Bronchial epithelial cell (primary cell): ENCODE measurements at regions not wholly inside any gene's neighbourhood (a gene's known extent, or its start where the extent isn't known, plus 50 kb on each side); places are given as distances from the start of the nearest gene placed in this dataset.

Experiments used
- DNase-seq: peaks from one replicate; pipeline ENCODE4 v3.0.0-alpha.2; 2010; ENCODE audit warnings: low read depth
- FAIRE-seq: peaks from 2 replicates; lab custom pipeline; 2011; peaks lifted over from hg19 to GRCh38; lab: Jason Lieb, UNC
- H3K27me3 ChIP-seq: 2 replicates; pipeline ENCODE4 v1.5.1; 2011; ENCODE audit warnings: low read length; ENCODE audit not compliant: control insufficient read depth, insufficient read depth
- H3K36me3 ChIP-seq: 2 replicates; pipeline ENCODE4 v1.5.1; 2011; ENCODE audit warnings: low read length; ENCODE audit not compliant: control insufficient read depth, insufficient read depth
- H3K4me3 ChIP-seq: 2 replicates; pipeline ENCODE4 v1.5.1; 2011; ENCODE audit warnings: mild to moderate bottlenecking, low read depth, low read length, control low read depth
- TF ChIP-seq, protein P1 (sequence below): IDR thresholded peaks from 2 replicates; pipeline ENCODE4 v1.5.1; 2011; ENCODE audit warnings: mild to moderate bottlenecking, moderate library complexity, low read length, control low read depth, inconsistent platforms; ENCODE audit not compliant: insufficient read depth, severe bottlenecking

DNA sequence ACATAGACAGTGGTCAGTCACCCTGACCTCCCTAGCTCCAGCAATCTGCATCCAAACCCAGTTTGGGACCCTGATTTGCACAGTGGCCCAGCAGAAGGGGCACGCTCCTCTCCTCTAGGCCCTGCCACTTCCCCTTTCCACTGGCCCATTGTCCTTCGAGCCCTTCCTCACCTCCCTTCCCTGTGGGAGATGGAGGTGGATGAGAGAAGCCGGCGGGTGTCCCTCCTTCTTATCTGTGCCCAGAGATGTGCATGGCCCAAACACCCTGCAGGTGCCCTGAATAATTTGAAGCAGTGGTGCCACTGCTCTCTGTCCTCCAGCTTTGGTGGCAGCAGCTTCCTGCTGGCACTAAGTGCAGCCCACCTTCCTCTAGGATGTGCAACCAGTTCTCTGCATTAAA is 140.0 kb downstream of the BARX1 start:
- TF ChIP-seq, protein P1, sequence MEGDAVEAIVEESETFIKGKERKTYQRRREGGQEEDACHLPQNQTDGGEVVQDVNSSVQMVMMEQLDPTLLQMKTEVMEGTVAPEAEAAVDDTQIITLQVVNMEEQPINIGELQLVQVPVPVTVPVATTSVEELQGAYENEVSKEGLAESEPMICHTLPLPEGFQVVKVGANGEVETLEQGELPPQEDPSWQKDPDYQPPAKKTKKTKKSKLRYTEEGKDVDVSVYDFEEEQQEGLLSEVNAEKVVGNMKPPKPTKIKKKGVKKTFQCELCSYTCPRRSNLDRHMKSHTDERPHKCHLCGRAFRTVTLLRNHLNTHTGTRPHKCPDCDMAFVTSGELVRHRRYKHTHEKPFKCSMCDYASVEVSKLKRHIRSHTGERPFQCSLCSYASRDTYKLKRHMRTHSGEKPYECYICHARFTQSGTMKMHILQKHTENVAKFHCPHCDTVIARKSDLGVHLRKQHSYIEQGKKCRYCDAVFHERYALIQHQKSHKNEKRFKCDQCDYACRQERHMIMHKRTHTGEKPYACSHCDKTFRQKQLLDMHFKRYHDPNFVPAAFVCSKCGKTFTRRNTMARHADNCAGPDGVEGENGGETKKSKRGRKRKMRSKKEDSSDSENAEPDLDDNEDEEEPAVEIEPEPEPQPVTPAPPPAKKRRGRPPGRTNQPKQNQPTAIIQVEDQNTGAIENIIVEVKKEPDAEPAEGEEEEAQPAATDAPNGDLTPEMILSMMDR: no peak
- FAIRE-seq: no peak
- peaks cover 2% of the 10 kb centered on the region for H3K27me3 ChIP-seq
- H3K4me3 ChIP-seq: no peak overlapping the region
- no peaks in the 10 kb centered on the region for H3K36me3 ChIP-seq
- DNase-seq: no peak

DNA sequence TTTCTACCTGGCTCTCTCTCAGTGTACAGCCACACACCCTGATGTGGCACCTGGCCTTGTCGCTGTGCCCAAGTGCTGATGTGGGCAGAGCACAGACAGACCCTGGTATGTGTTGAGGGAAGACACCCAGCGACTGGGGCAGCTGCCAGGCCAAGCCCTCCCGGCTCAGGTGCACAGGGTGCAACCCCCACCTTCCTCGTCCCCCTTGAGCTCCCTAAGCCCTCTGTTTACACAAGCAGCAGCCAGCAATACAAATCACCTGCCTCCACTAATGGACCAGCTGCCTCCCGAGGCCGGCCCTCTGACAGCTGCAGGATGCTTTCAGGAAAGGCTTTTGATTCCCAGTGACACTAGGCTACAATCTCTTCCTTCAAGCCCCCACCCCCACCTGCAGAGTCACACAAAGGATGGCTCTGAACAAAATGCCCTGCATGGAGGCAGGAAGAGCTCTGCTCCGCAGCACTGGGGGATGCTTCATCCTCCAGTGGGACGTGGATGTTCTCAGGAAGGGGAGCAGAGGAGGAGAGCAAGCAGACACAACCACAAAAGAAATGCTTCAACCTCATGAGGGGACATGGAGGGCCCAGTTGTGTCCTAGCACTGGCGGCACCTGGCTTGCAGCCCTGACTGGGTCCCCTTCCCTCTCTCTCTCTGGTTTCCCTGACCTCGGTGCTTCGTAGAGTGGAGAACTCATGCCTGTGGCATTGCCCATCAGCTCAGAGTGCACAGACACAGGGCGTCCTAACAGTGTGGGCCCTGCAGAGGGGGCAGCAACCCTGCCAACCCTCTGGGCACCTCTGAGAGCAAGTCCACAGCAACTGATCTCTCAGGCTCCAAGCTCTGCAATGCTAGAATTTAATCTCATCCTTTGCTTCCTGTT is 140.8 kb downstream of the BARX1 start:
- Histone ChIP-seq H3K4me3 (no peak overlapping the region), H3K36me3 (no peaks in the 10 kb centered on the region), H3K27me3 (peaks cover 2% of the 10 kb centered on the region)
- TF ChIP-seq, protein P1: no peak
- DNase-seq (no peak), FAIRE-seq (no peak)

DNA sequence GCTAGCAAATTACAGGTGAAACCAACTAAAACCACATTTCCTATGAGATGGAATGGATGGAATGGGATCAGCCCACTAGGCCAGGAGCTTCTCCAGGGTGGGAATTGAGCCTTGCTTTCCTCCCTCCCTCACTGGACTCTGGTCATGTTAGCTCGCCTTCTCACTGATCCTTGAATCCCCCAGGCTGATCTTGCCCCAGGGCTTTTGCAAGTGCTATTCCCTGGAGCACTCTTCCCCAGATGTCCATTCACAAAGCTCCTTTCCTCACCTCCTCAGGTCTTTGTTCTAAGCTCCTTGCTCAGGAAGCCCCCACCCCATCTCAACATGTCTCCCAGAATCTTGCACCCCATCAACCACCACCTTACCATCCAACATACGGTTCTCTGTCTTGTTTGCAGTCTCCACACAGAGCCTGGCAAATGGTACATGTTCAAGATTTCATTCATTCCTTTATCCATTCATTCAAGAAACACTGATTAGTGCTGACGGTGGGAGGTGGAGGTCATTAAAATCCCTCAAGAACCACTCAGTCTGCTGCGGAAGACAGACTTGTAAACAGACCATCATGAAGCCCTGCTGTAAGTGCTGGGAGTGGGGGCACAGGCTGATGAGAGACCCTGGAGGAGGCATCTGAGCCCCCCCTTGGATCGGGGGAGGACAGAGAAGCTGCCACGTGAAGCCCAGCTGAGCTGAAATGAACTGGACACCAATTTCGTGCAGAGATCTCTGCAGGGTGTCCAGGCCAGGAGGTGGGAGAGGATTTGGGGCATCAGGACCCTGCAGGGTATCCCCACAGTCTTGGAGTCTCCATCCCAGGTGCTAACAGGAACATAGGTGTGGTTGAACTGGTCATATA is 141.7 kb downstream of the BARX1 start:
- no peak for DNase-seq
- Histone ChIP-seq H3K36me3 (no peaks in the 10 kb centered on the region), H3K27me3 (peaks cover 2% of the 10 kb centered on the region), H3K4me3 (no peak overlapping the region)
- no peak for FAIRE-seq
- TF ChIP-seq, protein P1: no peak

DNA sequence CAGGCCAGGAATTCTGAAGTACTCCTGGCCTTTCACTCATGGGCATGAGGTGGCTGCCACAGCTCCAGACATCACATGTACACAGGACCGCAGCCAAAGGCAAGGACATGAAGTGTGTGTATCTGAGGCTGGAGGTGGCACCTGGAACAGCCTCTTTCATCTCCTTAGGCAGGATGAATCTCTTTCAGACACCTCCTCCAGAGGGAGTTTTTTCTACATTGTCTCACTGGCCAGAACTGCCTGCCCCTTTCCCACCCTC is 142.8 kb downstream of the BARX1 start:
- TF ChIP-seq, protein P1: no peak
- Histone ChIP-seq H3K36me3 (no peaks in the 10 kb centered on the region), H3K27me3 (peaks cover 2% of the 10 kb centered on the region), H3K4me3 (no peak overlapping the region)
- no peak for DNase-seq
- FAIRE-seq: no peak

DNA sequence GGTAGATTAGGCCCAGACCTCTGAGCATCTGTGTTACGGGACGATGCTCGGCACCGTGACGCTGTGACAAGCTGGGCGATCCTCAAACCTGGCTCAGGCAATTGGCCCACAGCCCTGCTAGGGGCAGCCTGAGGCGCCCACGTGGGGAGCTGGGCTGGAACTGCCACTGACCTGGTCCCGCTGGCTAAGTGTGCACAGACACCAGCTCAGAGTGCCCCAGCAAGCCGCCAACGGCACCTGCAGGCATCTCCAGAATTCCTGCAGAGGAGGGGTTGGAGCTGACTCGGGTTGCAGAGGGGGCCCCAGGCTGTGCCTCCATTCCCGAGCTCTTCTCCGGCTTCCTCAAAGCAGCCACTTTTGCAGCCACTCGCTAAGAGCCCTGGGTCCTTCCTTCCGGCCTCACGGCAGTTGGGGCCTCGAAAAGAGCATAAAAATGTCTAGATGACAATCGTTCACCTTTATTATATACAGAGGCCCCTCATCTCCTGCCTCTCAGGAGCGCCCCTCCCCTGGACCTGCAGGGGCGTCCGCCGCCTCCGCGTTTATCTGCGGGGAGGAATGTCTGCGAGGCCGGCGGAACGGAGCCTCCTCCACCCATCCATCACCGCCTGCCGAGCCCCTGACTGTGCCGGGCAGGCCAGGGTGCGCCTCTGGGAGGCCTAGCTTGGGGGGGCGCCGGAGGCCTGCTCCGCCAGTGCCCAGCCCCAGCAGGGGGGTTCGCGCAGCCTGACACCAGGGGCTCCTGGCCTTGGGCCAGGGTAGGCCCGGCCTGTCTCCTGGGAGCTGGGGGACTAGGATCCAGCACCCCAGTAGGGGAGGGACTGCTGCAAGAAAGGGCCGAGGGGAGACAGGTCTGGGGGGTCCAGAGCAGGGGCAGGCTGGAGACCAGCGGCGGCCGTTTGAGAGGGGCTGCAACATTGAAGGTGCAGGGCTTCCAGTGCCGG is 144.9 kb downstream of the BARX1 start:
- FAIRE-seq (no peak), DNase-seq (no peak)
- peaks cover 2% of the 10 kb centered on the region for H3K27me3 ChIP-seq
- TF ChIP-seq, protein P1: no peak
- no peaks in the 10 kb centered on the region for H3K36me3 ChIP-seq
- H3K4me3 ChIP-seq: no peak overlapping the region
